ENCODE measurements at regions not wholly inside any gene's neighbourhood (a gene's known extent, or its start where the extent isn't known, plus 50 kb on each side); places are given as distances from the start of the nearest gene placed in this dataset.

- intact Hi-C loops (cut with micrococcal nuclease) = no loop called here
These were observed 877.7 kb downstream of the CBLN2 start for GRCh38 chr18:71666481-71666880.

GRCh38 chr18:71665131-71665530, 879.0 kb downstream of the CBLN2 start:
- H3K9me3 Mint-ChIP-seq = peaks cover 0 to 10% (median 0%) of the 10 kb centered on the region in 7 donors
- H2AFZ ChIP-seq (ENCODE audit: insufficient read depth, low read depth, low read length, poor library complexity, severe bottlenecking) = no peak overlapping the region
- no peak overlapping the region for H3K27ac ChIP-seq (ENCODE audit: low read depth in 1 of 2, low read length in 2 of 2)
- intact Hi-C loops (cut with micrococcal nuclease) = no loop called here
- H3K79me2 ChIP-seq (ENCODE audit: insufficient read depth, low read length) = no peaks in the 10 kb centered on the region
- no peak overlapping the region for H3K4me2 ChIP-seq (replicated peaks; ENCODE audit: extremely low read depth, low read length, poor library complexity, severe bottlenecking)
- peaks cover 0 to 5% of the 10 kb centered on the region in 2 donors for H3K9me3 ChIP-seq (replicated peaks in 1 of 2; ENCODE audit: control insufficient read depth in 1 of 2, insufficient read depth in 1 of 2, low read length in 2 of 2)
- no peaks in the 10 kb centered on the region for H3K27me3 ChIP-seq (ENCODE audit: control insufficient read depth in 2 of 2, insufficient read depth in 2 of 2, low read length in 2 of 2)
- no peak for DNase-seq
- no peak overlapping the region for H3K4me3 ChIP-seq (replicated peaks in 1 of 3; ENCODE audit: low read depth in 2 of 3, low read length in 3 of 3)
- H3K27me3 Mint-ChIP-seq (ENCODE audit: low read depth in 3 of 3) = no peaks in the 10 kb centered on the region
- H3K36me3 ChIP-seq (replicated peaks in 1 of 2; ENCODE audit: control insufficient read depth in 1 of 2, insufficient read depth in 2 of 2, low read length in 2 of 2) = no peaks in the 10 kb centered on the region
- no peak overlapping the region for H3K4me3 Mint-ChIP-seq
- H3K36me3 Mint-ChIP-seq = no peaks in the 10 kb centered on the region
- no peaks in the 10 kb centered on the region for H3K4me1 ChIP-seq (ENCODE audit: control insufficient read depth in 1 of 2, insufficient read depth in 2 of 2, low read length in 2 of 2)
- TF ChIP-seq, protein P1, sequence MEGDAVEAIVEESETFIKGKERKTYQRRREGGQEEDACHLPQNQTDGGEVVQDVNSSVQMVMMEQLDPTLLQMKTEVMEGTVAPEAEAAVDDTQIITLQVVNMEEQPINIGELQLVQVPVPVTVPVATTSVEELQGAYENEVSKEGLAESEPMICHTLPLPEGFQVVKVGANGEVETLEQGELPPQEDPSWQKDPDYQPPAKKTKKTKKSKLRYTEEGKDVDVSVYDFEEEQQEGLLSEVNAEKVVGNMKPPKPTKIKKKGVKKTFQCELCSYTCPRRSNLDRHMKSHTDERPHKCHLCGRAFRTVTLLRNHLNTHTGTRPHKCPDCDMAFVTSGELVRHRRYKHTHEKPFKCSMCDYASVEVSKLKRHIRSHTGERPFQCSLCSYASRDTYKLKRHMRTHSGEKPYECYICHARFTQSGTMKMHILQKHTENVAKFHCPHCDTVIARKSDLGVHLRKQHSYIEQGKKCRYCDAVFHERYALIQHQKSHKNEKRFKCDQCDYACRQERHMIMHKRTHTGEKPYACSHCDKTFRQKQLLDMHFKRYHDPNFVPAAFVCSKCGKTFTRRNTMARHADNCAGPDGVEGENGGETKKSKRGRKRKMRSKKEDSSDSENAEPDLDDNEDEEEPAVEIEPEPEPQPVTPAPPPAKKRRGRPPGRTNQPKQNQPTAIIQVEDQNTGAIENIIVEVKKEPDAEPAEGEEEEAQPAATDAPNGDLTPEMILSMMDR (IDR thresholded peaks at IDR 0.05) = no peak
- no peaks in the 10 kb centered on the region for H3K4me1 Mint-ChIP-seq
- no peaks in the 10 kb centered on the region for H4K20me1 ChIP-seq (ENCODE audit: insufficient read depth, low read length)
- H3K9ac ChIP-seq (ENCODE audit: insufficient read depth, low read length, poor library complexity, severe bottlenecking) = no peak overlapping the region
- H3K27ac Mint-ChIP-seq = no peak overlapping the region

More at GRCh38 chr18:71666481-71666880, 877.7 kb downstream of the CBLN2 start:
- Histone ChIP-seq H3K4me1 (ENCODE audit: control insufficient read depth in 1 of 2, insufficient read depth in 2 of 2, low read length in 2 of 2) (no peaks in the 10 kb centered on the region), H3K79me2 (ENCODE audit: insufficient read depth, low read length) (no peaks in the 10 kb centered on the region), H3K9me3 (replicated peaks in 1 of 2; ENCODE audit: control insufficient read depth in 1 of 2, insufficient read depth in 1 of 2, low read length in 2 of 2) (peaks cover 0 to 3% of the 10 kb centered on the region in 2 donors), H3K9ac (ENCODE audit: insufficient read depth, low read length, poor library complexity, severe bottlenecking) (no peak overlapping the region), H3K27me3 (ENCODE audit: control insufficient read depth in 2 of 2, insufficient read depth in 2 of 2, low read length in 2 of 2) (no peaks in the 10 kb centered on the region), H4K20me1 (ENCODE audit: insufficient read depth, low read length) (no peaks in the 10 kb centered on the region), H2AFZ (ENCODE audit: insufficient read depth, low read depth, low read length, poor library complexity, severe bottlenecking) (no peak overlapping the region), H3K4me2 (replicated peaks; ENCODE audit: extremely low read depth, low read length, poor library complexity, severe bottlenecking) (no peak overlapping the region), H3K4me3 (replicated peaks in 1 of 3; ENCODE audit: low read depth in 2 of 3, low read length in 3 of 3) (no peak overlapping the region), H3K36me3 (replicated peaks in 1 of 2; ENCODE audit: control insufficient read depth in 1 of 2, insufficient read depth in 2 of 2, low read length in 2 of 2) (no peaks in the 10 kb centered on the region), H3K27ac (ENCODE audit: low read depth in 1 of 2, low read length in 2 of 2) (no peak overlapping the region)
- 83% methylated on average over 1 of the region's 2 CpGs for WGBS (ENCODE audit: insufficient coverage)
- Mint-ChIP-seq H3K9me3 (peaks cover 0 to 8% (median 0%) of the 10 kb centered on the region in 7 donors), H3K4me3 (no peak overlapping the region), H3K27me3 (ENCODE audit: low read depth in 3 of 3) (no peaks in the 10 kb centered on the region), H3K27ac (no peak overlapping the region), H3K4me1 (no peaks in the 10 kb centered on the region), H3K36me3 (no peaks in the 10 kb centered on the region)
- TF ChIP-seq, protein P1 (IDR thresholded peaks at IDR 0.05) = no peak
- no peak for DNase-seq

Data from CD14-positive monocyte (primary cell).